SK-N-SH (cell line): ENCODE measurements at regions not wholly inside any gene's neighbourhood (a gene's known extent, or its start where the extent isn't known, plus 50 kb on each side); places are given as distances from the start of the nearest gene placed in this dataset.

Source experiments
- CTCF ChIP-seq: fragments of 200-600 bp; sonication (generic); IDR thresholded peaks from 2 replicates; pipeline ENCODE4 v1.6.1; 2017; ENCODE audit warnings: antibody characterized with exemption, mild to moderate bottlenecking, moderate library complexity
- EP300 ChIP-seq, 2 experiments: IDR thresholded peaks; 2 replicates each; pipeline versions ENCODE4 v1.4.0 to v1.6.1; 2012; ENCODE audit warnings: borderline replicate concordance in 1 of 2, low read depth in 1 of 2, low read length in 1 of 2
- MEF2A ChIP-seq: IDR thresholded peaks from 2 replicates; pipeline ENCODE4 v1.4.0; 2012; ENCODE audit warnings: low read depth, borderline replicate concordance
- NFIC ChIP-seq: IDR thresholded peaks from 2 replicates; pipeline ENCODE4 v1.4.0; 2012; ENCODE audit warnings: borderline replicate concordance
- PBX3 ChIP-seq: IDR thresholded peaks from 2 replicates; pipeline ENCODE4; 2012
- POLR2AphosphoS5 ChIP-seq: IDR thresholded peaks from 2 replicates; pipeline ENCODE4 v1.6.1; 2012; ENCODE audit warnings: low read depth, low read length
- USF1 ChIP-seq: IDR thresholded peaks from 2 replicates; pipeline ENCODE4 v1.4.0; 2012; ENCODE audit warnings: low read depth, borderline replicate concordance
- USF2 ChIP-seq: fragments of 150-350 bp; IDR thresholded peaks from 2 replicates; pipeline ENCODE4 v1.6.1; 2017; ENCODE audit warnings: antibody characterized with exemption, low read length, low read depth, borderline replicate concordance
- YY1 ChIP-seq: IDR thresholded peaks from 2 replicates; pipeline ENCODE4 v1.4.0; 2012; ENCODE audit warnings: low read depth, mild to moderate bottlenecking

- TF ChIP-seq CTCF: no peak
- TF ChIP-seq USF1: no peak
- no peak for TF ChIP-seq YY1
- TF ChIP-seq POLR2AphosphoS5: no peak
- TF ChIP-seq NFIC: no peak
- TF ChIP-seq EP300 (IDR thresholded peaks at IDR 0.05; ENCODE audit: borderline replicate concordance in 1 of 2, low read depth in 1 of 2, low read length in 1 of 2): no peak
- no peak for TF ChIP-seq PBX3
- TF ChIP-seq MEF2A: no peak
- TF ChIP-seq USF2: no peak
Measured at GRCh38 chr17:36845916-36846315, 91.4 kb upstream of the LHX1 start.
